HUDEP-2 (cell line): ENCODE measurements at regions not wholly inside any gene's neighbourhood (a gene's known extent, or its start where the extent isn't known, plus 50 kb on each side); places are given as distances from the start of the nearest gene placed in this dataset.
A peak's percentile ranks its signal among the peaks of the same experiment; 100 is the strongest.

Experiments
- DNase-seq, 76 experiments: peaks; one replicate each; lab custom pipeline; 2025; ENCODE audit not compliant: unreplicated experiment in 76 of 76; lab: John Stamatoyannopoulos, UW

DNA sequence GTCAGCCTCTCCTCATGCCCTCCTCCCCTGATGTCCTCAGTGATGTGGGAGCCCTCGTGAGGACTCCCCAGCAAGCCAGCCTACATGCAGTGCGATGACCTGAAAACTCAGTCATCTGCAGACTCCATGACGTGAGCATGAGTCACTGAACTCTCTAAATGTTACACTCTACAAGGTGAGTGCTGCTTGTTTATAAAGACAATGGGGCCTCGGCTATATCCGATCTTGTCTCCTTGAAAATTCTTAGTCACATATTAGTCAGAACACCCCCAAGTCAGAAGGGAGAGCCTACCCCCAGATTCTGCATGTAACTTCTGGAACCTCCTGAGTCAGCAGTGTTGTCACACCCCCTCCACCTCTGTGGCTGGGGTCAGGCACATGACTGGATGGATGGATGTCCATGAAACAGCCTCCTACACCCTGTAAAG lies 673.8 kb downstream of the INHBA start:
- DNase-seq = no peak

DNA sequence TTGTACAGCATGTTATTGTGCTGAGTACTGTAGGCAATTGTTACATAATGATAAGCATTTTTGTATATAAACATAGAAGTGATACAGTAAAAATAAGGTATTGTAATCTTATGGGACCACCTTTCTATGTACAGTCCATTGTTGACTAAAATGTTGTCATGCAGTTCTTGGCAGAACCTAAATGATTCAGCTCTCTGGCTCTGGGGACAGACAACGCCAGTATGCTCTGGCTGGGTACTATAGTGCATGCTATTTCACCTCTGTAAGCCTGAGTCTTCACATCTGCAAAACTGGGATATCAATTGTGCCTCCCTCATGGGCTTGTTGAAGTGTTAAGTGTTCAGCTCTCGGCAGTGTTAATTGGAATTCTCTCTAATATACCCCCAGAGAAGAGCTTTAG lies 674.3 kb downstream of the INHBA start:
- DNase-seq = no peak

DNA sequence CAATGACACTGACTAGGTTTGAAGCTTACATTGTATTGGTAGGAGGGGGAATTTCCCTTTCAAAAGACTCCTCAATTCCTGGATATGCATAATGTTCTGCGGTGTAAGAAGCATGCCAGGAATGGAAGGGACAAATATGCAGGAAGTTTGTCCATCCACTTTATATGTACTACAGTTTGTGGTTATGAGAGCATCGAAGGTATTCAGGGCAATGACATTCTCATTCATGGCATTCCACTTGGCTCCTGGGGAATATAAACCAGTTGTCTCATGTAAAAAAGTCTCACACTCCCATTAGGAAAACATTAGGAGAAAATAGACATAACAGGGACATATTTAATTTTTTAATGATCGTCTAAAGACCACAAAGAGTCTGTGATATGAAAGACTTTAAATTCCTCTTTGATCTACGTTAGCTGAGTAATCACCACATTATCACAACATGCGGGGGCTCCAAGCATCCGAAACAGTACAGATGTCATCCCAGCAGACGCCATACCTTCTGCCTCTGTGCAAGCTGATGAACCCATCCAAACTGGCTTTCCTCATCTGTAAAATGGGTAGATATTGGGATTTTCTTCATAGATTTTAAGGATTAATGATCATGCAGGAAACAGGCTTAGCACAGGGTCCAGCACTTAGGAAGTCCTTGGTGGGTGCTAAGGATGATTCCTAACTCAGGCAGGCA lies 675.3 kb downstream of the INHBA start:
- no peak for DNase-seq

GRCh38 chr7:41024126-41024525 lies 678.8 kb downstream of the INHBA start:
- no peak for DNase-seq

DNA sequence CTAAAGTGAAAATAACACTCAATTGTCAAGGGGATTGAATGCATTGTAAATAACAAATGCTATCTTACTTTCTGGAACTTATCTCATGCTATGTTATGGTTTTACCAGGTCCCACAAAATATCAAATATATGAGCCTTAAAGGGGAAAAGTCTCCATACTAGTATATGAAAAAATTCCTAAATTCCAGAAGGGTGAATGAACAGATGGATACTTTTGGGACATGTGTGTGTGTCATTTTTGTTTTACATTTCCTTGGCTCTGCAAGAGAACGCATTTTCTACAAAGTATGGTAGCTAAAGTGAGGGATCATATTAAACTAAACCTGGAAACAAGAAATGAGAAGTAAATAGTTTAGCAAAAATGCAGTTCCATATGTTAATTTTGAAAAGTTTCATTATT lies 682.8 kb downstream of the INHBA start:
- no peak for DNase-seq

DNA sequence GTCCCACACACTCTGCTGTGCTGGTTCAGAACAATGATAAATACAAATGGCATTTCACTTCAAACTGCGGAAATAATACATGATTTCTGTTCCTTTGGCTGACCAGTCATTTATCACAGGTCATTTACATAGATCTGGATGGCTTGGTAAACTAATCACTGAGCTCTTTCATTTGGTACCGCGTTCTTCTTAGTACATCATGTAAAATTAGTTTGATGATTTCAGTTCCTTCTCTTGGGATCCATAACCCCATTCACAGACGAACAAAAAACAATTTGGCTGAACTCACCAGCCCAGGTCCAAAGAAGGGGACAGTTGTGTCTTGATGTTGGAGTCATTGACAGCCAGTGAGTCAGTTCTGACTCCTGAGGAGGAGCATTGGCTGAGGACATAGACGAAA lies 689.8 kb downstream of the INHBA start:
- no peak for DNase-seq

DNA sequence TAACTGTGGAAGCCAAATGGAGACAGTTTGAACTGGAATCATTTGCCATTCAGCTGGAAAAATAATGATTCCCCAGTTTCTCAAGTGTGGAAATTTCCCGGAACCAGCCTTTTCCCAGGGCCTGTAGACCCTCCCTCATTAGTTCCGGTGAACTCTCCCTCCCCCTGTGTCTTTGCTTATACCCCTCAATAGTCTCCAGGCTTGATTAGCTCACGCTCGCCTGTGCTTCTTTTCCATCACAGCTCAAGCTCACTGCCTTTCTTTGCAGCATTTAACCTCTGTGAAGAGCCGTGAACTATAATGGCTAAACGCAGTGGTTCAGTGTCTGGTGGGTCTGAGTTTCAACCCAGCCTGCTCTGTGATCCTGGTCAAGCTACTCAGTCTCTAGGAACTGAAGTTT lies 690.8 kb downstream of the INHBA start:
- no peak for DNase-seq

- no peak for DNase-seq
Observed at GRCh38 chr7:41010967-41011366, 691.9 kb downstream of the INHBA start.

- DNase-seq = no peak
Observed at GRCh38 chr7:41010418-41010817, 692.5 kb downstream of the INHBA start.

DNA sequence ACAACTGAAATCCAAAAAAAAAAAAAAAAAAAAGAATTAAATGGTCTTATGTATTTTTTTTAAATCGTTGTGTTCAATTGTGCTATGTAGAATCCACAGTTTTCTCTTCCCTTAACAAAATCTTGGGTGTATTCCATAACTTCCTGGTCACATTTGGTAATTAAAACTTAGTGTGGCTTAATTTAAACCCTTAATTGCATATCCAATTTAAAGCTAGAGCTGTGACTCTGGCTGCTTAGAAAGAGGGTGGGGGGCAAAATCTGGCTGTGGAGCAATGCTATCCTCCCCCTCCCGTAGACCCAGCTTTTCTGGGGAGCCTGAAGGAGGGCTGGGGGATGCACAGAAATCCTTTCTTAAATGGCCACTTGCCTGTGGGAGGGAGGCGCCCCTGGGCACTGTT lies 695.1 kb downstream of the INHBA start:
- no peak for DNase-seq

DNA sequence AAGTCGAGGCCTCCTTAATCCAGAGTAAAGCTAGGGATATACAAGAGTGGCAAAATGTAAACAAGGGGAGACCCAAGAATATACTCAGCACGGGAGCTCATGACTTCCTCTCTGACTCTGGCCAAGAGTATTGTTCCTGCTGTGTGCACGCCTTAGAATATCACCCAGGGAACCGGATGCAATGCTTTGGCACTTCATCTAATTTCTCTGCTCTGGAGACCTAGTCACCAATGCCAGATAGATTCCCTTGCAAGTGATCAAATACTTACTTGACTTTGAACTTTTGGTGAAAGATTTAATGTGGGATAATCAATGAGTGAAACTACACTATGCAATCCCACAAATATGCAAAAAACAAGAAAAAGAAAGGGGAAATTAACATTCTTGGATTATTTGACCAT lies 695.5 kb downstream of the INHBA start:
- no peak for DNase-seq

GRCh38 chr7:41006306-41006995 lies 696.4 kb downstream of the INHBA start:
- DNase-seq = no peak

GRCh38 chr7:41005374-41005901 lies 697.5 kb downstream of the INHBA start:
- DNase-seq = no peak

DNA sequence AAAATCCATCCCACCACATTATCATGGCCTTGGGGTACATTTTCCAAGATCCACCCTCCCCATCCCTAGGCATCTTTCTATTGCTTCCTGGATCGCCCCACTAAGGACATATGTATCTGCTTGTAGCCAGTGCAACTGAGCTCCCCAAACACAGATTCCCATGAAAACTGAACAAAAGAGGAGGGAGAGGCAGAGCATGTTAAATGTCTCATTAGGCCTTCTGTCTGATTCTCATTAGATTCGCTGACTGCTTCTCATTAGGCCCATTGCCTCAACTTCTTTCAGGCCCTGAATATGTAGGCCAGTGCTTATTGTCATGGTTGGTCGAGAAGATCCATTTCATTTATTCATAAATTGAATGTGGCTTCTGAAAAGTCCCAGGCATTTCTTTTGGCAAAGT lies 698.9 kb downstream of the INHBA start:
- no peak for DNase-seq

- DNase-seq = no peak
Observed at GRCh38 chr7:41003611-41003940, 699.3 kb downstream of the INHBA start.

GRCh38 chr7:41002741-41003610 lies 699.9 kb downstream of the INHBA start:
- peak in 41 of 76 experiments; percentile 1 to 52 (median 17) for DNase-seq

GRCh38 chr7:41000042-41000441 lies 702.8 kb downstream of the INHBA start:
- no peak for DNase-seq

- DNase-seq = no peak
Observed at GRCh38 chr7:40996233-40996677, 706.6 kb downstream of the INHBA start.

DNA sequence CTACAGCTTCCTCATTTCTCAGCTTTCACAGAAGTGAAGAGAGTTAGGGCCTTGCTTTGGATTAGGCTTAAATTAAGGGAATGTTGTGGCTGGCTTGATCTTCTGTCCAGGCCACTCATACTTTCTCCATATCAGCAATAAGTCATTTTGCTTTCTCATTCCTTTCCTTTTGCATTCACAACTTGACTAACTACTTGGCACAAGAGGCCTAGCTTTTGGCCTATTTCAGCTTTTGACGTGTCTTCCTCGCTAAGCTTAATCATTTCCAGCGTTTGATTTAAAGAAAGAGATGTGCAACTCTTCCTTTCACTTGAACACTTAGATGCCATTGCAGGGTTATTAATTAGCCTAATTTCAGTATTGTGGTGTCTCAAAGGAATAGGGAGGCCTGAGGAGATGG lies 712.0 kb downstream of the INHBA start:
- DNase-seq = no peak

DNA sequence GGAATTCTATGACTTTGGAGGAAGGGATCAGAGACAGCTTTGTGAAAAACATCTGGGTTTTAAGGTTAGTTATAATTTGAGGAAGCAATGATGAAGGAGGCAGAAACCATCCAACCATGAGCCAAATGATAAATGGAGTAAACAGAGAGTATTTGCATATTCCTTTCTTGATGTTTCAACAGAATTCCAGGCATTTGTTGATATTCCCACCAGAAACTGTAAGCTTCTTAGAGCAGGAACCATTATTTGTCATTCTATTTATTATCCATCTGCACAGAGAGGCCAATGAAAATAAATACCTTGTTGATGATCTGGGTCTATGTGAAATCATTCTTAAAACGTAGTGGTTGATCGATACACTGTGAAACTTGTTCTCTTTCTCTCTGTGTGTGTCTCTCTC lies 715.3 kb downstream of the INHBA start:
- DNase-seq = no peak

DNA sequence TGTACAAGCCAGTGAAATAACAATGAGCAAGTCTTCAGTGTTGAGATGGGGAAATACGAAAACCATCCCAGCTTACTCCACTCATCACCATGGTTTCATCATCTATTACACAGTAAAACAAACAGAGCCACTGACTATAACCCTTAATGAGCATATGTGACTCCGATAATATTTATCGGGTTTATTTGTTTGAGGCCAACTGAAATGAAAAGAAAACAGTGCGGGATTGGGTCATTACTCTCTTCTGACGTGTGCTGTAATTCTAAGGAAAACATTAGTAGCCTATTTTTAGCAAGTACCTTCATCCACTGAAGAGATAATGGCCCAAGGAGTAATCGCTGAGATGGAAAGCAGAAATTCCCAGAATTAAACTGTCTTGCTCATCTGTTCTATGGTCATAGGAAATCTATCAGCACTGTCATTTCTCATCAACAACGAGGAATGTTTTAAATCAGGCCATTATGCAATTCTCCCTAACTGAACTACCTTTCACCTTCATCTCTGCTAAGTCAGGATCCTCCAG lies 716.5 kb downstream of the INHBA start:
- DNase-seq = no peak
